ENCODE measurements at regions not wholly inside any gene's neighbourhood (a gene's known extent, or its start where the extent isn't known, plus 50 kb on each side); places are given as distances from the start of the nearest gene placed in this dataset.

DNA sequence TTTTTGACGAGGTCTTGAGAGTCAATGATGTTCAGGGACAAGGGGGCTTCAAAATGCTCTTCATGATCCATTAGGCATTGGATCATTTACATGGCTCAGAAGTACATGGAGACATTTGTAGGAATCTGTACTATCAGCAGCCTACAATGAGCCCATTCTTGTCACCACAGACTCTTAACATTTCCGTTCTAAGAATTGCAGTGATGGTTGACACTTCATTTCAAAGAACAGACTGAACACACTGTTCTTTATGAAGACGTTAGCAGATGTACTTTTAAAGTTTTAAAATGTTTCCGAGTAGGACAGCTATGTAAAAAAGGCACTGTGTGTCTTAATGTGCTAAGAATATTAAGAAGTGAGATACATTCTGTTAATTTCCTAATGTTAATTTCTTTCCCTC is 97.3 kb upstream of the GOT2 start:
- H3K36me3 ChIP-seq (ENCODE audit: control insufficient read depth, insufficient read depth, low read length): no peaks in the 10 kb centered on the region
- H3K27ac ChIP-seq (ENCODE audit: low read length): no peak overlapping the region
- H3K9me3 ChIP-seq (ENCODE audit: control insufficient read depth, insufficient read depth, low read depth, low read length): no peaks in the 10 kb centered on the region
- no peak for TF ChIP-seq REST (IDR thresholded peaks at IDR 0.05; ENCODE audit: insufficient read depth in 1 of 2, low read depth in 2 of 2, low read length in 1 of 2)
- no peak for TF ChIP-seq POLR2AphosphoS5 (IDR thresholded peaks at IDR 0.05; ENCODE audit: low read depth, low read length)
- no peak for TF ChIP-seq SIN3A (IDR thresholded peaks at IDR 0.05; ENCODE audit: borderline replicate concordance, insufficient read depth, low read depth, low read length)
- TF ChIP-seq, protein P1, sequence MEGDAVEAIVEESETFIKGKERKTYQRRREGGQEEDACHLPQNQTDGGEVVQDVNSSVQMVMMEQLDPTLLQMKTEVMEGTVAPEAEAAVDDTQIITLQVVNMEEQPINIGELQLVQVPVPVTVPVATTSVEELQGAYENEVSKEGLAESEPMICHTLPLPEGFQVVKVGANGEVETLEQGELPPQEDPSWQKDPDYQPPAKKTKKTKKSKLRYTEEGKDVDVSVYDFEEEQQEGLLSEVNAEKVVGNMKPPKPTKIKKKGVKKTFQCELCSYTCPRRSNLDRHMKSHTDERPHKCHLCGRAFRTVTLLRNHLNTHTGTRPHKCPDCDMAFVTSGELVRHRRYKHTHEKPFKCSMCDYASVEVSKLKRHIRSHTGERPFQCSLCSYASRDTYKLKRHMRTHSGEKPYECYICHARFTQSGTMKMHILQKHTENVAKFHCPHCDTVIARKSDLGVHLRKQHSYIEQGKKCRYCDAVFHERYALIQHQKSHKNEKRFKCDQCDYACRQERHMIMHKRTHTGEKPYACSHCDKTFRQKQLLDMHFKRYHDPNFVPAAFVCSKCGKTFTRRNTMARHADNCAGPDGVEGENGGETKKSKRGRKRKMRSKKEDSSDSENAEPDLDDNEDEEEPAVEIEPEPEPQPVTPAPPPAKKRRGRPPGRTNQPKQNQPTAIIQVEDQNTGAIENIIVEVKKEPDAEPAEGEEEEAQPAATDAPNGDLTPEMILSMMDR (IDR thresholded peaks at IDR 0.05): no peak
- no peak for TF ChIP-seq TCF7L2 (IDR thresholded peaks at IDR 0.05; ENCODE audit: low read depth, low read length)
- BruUV-seq (replicated peaks): no TSS peak
- no peaks in the 10 kb centered on the region for H3K27me3 ChIP-seq (ENCODE audit: control insufficient read depth, insufficient read depth, low read length)
- in situ Hi-C loops (cut with HindIII; ENCODE audit: low pct_unique_long_range_greater_than_20kb, low sequenced_read_pairs) (no loop called here), intact Hi-C loops (cut with micrococcal nuclease; ENCODE audit: unreplicated experiment) (no loop called here)
- ATAC-seq (no peak), DNase-seq (ENCODE audit: low read depth, low spot score) (no peak)
- ChIA-PET POLR2A (no interaction called here), CTCF (no interaction called here)
- H3K4me3 ChIP-seq (ENCODE audit: low read depth in 2 of 2, low read length in 2 of 2): no peak overlapping the region
- H3K4me1 ChIP-seq (ENCODE audit: control insufficient read depth, insufficient read depth, low read length): no peaks in the 10 kb centered on the region

GRCh38 chr16:58828901-58829545 is 94.9 kb upstream of the GOT2 start:
- Histone ChIP-seq H3K27me3 (ENCODE audit: control insufficient read depth, insufficient read depth, low read length) (no peaks in the 10 kb centered on the region), H3K9me3 (ENCODE audit: control insufficient read depth, insufficient read depth, low read depth, low read length) (no peaks in the 10 kb centered on the region), H3K4me3 (ENCODE audit: low read depth in 2 of 2, low read length in 2 of 2) (no peak overlapping the region), H3K4me1 (ENCODE audit: control insufficient read depth, insufficient read depth, low read length) (no peaks in the 10 kb centered on the region), H3K36me3 (ENCODE audit: control insufficient read depth, insufficient read depth, low read length) (no peaks in the 10 kb centered on the region), H3K27ac (ENCODE audit: low read length) (no peak overlapping the region)
- CTCF ChIA-PET: no interaction called here
- intact Hi-C loops (cut with micrococcal nuclease; ENCODE audit: unreplicated experiment) (no loop called here), in situ Hi-C loops (cut with HindIII; ENCODE audit: low pct_unique_long_range_greater_than_20kb, low sequenced_read_pairs) (no loop called here)
- no TSS peak for BruUV-seq (replicated peaks)
- ATAC-seq (no peak), DNase-seq (ENCODE audit: low read depth, low spot score) (no peak)
- TF ChIP-seq, protein P1 (IDR thresholded peaks at IDR 0.05): no peak
- TF ChIP-seq POLR2AphosphoS5 (IDR thresholded peaks at IDR 0.05; ENCODE audit: low read depth, low read length) (no peak), SIN3A (IDR thresholded peaks at IDR 0.05; ENCODE audit: borderline replicate concordance, insufficient read depth, low read depth, low read length) (no peak), REST (IDR thresholded peaks at IDR 0.05; ENCODE audit: insufficient read depth in 1 of 2, low read depth in 2 of 2, low read length in 1 of 2) (no peak), TCF7L2 (IDR thresholded peaks at IDR 0.05; ENCODE audit: low read depth, low read length) (no peak)
- POLR2A ChIA-PET: no interaction called here

Measured in Panc1 (cell line).